NCI-H446 treated with DMSO at 0.1 percent for 48 hours (cell line): ENCODE measurements at regions not wholly inside any gene's neighbourhood (a gene's known extent, or its start where the extent isn't known, plus 50 kb on each side); places are given as distances from the start of the nearest gene placed in this dataset.
"Not testable (repeated sequence)": the region's sequence is repeated elsewhere in the genome, so short reads cannot be mapped to it uniquely, and the experiment has no call there.

Experiments used
- DNase-seq: peaks from one replicate; lab custom pipeline; 2025; lab: John Stamatoyannopoulos, UW

DNA sequence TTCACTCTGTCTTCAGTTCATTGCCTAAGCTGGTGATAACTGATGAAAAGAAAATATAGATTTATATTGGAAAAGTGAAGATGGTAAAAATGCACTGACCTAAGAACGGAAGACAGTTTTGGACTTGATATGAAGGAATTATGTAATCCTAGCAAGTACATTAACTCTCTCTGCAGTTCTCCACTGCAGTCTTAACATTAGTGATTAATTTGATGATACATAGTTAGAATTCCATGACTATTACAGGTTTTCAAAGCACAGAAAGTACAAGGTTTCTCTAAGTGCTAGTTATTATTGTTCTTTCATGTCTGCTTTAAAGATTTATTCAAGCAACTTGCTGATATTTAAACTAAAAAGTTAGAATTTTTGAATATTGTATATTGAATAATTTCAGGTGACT lies 1591.7 kb upstream of the ADGRL3 start:
- DNase-seq: no peak

DNA sequence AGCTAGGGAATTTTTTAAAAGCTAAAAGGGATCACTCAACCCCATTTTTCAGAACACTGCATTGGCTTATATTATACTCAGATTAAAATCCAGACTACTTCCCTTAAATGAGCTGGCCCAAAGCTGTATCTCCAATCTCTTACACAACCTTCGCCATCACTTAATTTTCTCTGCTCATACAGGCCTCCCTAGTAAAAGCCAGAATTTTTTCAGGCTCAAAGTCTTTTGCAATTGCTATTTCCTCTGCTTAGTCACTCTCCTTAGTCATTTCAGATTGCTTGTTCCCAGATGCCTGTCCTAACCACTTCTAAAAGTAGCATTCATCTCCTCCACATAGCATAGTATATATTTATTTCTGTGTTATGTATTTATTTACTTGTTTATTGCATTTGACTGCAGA lies 1587.9 kb upstream of the ADGRL3 start:
- DNase-seq: no peak

DNA sequence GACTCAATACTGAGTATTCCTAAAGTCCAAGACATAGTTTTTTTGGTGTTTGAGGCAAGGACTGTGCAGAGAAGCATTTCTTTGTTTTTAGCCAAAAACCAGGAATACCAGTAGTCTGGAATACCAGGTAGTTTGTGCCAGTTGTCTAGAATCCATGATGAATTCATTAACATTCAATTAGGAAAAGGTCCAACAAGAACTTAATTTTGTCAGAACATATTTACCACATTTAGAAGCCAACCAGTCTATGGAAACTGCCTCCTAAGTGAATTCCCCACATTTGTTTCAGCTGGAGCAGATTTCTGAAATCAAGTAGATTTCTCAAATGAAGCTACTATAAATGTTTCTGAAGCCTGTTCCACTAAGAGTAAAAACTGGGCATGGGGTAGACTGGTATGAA lies 1584.8 kb upstream of the ADGRL3 start:
- DNase-seq: no peak

DNA sequence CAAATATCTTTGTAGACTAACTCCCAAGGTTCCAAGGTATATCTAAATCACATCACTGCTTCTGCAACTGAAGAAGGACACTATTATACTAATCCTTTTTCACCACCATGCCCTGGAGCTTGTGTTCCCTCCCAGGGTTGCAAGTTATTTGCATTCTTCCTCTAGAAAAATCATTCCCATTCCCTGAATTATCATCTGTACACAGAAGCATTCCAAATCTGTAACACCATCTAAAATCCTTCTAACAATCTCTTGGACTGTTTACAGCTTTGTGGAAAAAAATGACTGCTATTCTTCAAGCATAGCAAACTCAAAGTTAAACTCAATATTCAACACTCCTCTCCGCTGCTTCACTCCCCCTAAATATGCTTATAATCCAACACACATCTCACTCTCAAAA lies 1570.8 kb upstream of the ADGRL3 start:
- no peak for DNase-seq

DNA sequence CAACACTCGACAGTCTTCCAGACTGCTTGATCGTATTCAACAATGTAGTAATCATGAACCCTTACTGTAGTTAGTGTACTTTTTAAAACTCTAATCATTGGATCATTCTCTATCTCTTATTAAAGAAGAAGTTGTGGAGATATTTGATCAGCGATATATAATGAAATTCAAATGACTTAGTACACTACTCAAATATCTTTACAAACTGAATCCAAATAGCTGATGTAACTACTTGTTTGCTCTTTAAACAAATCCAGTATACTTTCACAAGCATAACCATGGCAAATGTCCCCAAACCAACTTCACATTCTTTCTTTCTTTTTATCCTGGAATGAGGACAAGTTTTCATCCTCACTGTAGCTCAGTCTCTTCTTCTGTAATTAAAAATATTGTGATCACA lies 1569.9 kb upstream of the ADGRL3 start:
- DNase-seq: no peak

DNA sequence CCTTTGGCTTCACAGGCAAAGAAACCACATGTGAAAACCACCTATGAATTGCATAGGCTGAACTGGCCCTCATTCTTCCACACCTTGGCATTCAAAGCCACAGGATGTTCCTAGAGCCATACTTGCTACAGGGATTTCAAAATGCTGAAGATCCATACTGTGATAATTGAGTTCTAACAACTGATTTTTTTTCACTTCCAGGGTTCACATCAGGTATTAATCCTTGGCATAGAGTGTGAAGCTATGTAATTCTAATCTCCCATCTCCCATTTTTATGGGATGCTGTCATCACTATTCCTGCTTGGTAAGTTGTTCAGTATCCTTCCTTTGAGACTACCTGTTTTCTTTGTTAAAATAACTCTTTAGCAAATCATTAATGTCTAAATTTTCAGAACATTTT lies 1569.2 kb upstream of the ADGRL3 start:
- no peak for DNase-seq

DNA sequence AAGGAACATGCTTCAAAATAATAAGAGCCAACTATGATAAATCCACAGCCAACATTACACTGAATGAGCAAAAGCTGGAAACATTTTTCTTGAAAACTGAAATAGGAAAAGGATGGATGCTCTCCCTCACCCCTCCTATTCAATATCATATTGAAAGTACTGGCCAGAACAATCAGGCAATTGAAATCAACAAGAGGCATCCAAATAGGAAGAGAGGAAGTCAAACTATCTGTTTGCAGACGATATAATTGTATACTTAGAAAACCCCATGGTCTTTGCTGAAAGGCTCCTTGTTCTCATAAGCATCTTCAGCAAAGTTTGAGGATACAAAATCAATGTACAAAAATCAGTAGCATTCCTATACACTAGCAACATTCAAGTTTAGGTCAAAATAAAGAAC lies 1562.5 kb upstream of the ADGRL3 start:
- DNase-seq: no peak

DNA sequence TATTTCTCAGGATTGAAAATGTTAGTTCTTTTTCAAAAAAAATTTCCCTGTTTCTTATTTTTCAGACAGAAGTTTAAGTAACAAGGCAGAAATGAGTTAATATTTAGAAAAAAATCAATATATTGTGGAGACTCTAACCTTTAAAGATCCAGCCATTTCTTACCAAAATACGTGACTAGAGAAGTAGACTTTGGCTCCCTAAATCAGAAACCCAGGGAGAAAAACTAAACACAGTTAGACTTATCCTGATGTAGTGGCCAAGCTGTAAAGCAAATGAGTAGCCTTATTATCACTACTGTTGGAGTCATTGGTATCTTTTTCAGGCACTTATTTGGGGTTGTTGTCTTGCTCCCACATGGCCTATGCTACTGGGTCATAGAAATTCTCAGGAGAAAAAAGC lies 1556.4 kb upstream of the ADGRL3 start:
- DNase-seq: no peak

DNA sequence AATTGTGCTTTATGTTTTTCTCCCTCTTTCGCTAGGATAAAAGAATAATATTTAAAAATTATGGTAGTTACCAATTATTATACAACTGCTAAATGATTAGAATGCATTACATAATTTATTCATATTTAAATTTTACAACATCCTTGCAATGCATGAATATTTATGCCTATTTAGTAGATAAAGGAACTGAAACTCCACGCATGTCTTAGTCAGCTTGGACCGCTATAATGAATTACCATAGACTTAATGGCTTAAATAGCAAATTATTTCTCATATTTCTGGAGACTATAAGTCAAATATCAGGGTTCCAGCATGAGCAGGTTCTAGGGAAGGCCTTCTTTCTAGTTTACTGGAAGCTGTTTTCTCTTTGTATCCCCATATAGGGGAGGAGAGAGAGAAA lies 1555.4 kb upstream of the ADGRL3 start:
- DNase-seq: no peak

DNA sequence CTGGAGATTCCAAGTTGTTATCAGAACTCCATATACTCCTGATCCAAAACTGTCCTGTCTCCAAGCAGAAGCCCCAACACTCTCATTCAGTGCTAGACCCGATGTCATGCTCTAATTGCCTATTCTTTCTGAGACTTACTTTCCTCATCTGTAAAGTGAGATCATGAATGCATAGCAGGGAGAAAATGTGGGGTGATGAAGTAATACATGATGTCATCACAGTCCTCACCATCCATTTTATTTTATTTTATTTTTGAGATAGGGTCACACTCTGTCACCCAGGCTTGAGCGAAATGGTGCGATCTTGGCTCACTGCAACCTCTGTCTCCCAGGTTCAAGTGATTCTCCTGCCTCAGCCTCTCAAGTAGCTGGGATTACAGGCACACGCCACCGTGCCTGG lies 1554.0 kb upstream of the ADGRL3 start:
- no peak for DNase-seq

DNA sequence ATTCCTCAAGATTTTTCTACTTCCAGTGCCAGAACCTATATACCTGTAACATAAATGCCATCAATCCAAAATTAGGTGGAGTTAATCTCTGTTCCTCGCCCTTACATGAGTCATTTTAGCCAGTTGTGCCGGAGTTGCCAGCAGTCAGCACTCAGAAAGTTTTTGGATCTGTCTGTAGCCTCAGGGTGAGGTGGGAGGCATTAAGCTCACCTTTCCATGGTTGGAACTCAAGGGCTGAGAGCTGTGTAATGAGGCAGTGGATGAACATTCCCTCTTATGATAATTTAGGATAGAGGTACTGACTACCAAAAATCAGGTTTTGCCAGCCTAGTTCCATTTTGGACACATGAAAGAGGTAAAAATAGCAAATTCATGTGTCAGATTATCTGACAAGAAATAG lies 1553.1 kb upstream of the ADGRL3 start:
- DNase-seq: no peak

DNA sequence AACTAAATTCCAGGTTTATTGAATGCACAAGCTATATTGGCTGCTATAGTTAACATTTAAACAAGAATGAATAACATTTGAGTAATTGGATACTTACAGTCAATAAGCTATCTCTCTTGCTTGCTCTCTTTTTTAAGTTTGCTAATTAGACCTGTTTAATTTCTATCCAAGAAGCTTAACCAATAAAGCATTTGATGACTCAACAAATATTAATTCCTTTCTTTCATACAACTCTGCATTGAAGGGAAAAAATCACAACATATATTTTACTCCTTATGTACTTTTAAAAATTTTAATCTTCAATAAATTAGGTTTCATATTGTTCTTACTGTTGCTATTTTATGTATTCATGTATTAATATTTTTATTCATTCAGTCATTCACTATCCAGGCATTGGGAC lies 1552.6 kb upstream of the ADGRL3 start:
- DNase-seq: no peak

DNA sequence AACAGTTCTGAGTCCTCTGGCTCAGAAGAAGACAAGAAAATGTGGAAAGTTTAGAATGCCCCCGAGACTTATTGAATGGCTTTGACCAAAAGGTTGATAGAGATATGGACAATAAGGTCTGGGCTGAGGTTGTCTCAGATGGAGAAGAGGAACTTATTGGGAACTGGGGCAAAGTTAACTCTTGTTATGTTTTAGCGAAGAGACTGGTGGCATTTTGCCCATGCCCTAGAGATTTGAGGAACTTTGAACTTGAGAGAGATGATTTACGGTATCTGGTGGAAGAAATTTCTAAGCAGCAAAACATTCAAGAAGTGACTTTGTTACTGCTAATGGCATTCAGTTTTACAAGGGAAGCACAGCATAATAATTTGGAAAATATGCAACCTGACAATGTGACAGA lies 1549.3 kb upstream of the ADGRL3 start:
- no peak for DNase-seq

DNA sequence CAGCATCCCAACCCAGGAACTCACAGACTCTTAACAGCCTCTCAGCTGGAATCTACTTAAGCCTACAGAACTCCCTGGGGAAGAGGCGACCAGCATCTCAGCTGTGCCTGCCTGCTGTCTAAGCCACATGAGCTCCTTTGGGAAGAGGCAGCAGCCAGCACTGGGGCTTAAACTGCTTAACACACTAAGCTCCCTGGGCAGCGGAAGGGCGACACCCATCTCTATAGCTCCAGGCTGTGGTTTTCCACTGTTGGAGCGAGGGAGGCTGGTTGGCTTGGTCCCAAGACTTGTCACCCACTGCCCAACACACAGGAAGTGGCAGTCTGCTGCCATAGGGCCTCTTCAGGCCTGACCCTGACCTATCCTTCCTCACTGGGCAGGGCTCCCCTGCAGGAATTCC lies 1544.1 kb upstream of the ADGRL3 start:
- no peak for DNase-seq

DNA sequence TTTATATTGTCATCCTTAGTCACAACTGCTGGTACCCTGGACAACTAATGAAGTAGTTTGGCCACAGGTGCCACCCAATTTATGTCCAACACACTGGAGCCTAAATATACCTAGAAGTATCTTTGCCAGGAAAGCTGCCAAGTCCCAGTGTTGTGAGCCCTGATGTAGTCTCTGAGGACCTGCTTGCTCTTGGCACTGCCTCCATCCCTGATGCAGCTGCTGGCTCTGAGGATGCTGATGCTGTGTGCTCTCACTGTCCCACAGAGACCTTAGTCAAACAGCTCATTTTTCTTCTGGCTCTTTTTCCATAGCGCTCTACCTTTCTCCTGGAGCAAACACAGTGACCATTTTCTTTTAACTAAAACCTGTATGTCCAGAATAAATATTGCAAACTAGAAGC lies 1535.4 kb upstream of the ADGRL3 start:
- DNase-seq: peak; percentile 43

DNA sequence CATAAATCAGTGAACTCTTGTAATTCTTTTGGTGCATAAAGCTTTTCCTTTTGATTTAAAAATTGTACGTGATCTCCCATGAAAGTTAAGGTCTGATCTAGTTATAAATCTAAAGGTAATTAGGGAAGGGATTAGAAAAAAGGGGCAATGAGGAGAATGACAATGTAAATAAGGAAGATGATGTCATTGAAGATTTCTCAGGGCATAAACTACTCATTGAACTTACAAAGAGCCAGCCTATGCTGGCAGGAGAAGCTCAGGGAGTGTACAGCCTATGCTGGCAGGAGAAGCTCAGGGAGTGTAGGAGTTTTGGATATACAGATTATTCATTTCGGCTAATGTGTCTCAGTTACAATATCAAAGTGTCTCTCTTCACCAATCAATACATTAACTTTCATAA lies 1533.5 kb upstream of the ADGRL3 start:
- no peak for DNase-seq

DNA sequence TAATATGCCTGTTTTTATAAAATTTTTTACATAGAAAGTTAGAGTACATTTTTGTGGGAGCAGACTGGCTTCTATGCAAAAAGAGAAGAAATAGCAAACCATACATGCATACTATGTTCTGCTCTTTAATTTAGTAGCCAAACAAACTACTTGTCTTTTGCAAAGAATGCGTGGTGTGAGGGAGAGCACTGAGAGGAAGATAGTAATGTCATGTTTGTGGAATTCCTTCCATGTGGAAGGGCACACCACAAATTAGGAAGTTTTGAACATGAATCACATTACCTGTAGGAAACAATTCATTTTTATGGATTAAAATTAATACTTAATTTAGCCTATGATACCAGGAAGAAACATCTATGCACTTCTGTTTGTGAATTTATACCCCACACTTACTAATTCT lies 1529.1 kb upstream of the ADGRL3 start:
- no peak for DNase-seq

DNA sequence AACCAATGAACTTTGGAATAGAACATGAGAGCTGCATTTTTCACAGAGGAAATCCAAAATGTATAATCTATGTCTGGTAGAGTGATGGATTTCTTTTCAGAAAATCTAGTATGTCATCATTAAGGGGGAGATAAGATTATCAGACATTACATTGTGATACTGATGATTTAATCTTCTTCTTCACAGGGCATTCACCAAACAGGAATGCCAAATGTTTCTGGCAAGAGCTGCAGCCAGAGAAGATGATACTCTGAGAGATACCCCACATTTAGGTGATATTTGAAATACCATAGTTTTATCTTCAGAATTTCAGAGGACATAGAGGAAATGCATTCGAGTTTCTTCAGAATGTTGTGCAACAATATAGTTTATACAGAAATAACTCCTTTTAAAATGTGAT lies 1523.7 kb upstream of the ADGRL3 start:
- no peak for DNase-seq

DNA sequence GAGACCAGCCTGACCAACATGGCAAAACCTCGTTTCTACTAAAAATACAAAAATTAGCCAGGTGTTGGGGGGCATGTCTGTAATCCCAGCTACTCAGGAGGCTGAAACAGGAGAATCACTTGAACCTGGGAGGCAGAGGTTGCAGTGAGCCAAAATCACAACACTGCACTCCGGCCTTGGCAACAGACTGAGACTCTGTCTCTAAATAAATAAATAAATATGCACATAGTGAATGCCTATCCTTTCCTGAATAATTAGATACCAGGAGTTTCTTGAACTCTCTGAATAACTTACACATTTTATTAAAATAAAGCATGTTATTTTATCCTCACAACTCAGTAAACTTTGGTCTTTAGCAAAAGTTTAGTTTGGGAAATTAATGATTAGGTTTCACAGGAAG lies 1523.1 kb upstream of the ADGRL3 start:
- DNase-seq: not testable (repeated sequence)

DNA sequence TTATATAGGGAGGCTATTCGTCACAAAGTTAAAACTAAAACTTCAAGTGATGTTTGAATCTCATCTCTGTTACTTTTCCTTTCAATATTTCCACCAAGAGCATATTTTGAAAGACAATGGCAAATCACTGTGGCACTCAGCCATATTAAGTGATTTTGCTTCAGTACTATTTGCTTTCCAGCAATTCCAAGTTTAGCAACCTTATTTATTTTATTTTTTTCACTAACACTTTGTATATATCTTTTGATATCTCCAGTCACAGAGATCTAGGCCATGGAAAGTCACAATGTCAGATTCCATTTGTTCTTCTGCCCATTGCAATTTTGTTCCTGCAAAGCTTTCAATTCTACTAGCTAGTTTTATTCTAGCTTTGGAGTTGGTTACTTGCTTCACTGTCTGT lies 1514.5 kb upstream of the ADGRL3 start:
- no peak for DNase-seq

DNA sequence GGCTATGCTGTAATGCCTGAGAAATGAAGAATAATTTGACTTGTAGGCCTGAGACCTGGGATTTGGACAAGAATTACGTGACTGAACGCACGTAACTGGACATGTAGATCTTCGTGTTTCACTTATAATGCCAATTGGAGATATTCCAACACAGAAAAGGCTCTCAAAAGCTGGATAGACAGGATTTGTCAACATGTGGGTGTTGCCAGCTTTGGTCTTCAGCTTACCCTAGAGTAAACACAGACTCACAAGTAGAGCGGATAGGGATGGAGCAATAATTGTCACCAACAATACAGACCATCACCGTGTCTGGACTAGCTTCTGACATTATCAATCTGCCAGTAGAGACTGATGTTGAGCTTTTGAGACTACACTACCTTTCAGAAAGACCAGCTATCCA lies 1511.0 kb upstream of the ADGRL3 start:
- no peak for DNase-seq

DNA sequence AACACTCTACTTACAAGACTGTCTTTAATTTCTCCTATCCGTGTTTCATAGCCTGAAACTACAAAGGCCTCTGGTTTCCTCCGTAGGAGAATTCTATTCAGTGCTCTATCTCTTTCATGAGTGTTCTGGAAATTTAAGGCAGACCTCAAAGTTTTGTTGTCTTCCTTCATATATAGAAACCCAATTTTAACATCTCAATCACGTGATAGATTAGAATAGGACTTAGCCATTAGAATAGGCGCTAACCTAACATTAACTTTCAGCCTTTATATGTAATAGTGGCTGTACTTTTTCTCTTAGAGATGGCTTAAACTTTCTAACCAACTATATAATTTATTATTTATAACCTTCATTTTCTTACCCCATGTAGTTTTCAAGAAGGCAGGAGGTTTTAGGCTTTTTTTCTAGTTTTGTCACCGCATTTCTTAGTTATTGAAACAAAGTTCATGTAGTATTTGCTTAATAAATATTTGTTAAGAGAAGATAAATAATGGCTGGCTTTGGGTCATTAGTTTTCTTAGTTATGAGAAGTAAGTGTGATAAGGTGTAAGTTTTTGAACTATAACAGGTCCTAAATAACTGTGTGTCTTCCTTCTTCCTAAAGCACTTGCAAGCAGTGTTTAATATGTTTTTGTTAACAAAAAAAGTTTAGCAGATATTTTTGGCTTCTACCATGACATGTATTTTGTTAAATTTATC lies 1504.6 kb upstream of the ADGRL3 start:
- DNase-seq: no peak

DNA sequence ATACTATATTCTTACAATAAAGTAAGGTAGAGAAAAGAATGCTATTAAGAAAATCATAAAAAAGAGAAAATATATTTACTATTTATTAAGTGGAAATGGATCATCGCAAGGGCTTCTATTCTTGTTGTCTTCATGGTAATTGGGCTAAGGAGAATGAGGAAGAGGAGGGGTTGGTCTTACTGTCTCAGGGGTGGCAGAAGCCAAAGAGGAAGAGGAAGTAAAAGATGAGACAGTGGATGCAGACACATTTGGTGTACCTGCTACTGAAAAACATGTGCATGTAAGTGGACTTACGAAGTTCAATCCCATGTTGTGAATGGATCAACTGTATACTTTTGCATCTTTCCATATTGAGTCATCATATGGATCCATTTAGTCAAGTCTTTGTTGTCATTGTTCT lies 1502.1 kb upstream of the ADGRL3 start:
- no peak for DNase-seq

DNA sequence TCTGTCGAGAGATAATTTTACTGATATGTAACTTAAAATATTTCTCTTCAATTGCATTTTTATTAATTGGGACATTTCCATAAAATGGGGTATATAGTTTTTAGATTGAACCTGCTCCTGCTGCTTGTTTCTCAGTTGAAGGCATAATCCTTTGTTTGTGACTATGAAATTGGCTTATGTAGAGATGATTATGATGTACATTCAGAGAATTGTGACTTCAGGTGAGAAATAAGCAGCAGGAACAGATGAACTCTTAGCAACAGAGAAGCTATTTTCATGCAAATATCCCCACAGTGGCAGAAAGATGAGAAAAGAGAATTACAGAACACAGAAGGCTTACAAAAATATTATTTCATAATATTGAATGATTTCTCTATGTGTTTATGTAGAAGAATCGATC lies 1499.5 kb upstream of the ADGRL3 start:
- no peak for DNase-seq

DNA sequence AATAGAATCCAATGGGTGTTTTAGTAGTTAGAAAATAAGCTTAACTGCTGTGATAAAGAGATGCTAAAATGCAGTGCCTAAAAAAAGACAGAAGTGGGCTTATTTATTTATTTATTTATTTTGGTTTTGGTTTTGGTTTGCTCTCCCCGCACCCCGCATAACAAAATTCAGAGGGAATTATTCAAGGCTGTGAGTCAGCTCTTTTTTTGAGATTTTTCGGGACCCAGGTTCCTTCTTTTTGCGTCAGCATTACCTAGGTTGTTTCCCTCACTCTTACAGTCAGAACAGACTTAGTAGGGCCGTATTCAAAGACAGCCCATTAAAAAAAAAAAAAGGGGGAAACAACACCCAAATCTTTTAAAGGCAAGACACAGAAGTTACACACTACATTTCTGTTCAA lies 1495.5 kb upstream of the ADGRL3 start:
- no peak for DNase-seq
